A549 (cell line): ENCODE measurements at regions not wholly inside any gene's neighbourhood (a gene's known extent, or its start where the extent isn't known, plus 50 kb on each side); places are given as distances from the start of the nearest gene placed in this dataset.
A peak's percentile ranks its signal among the peaks of the same experiment; 100 is the strongest.

Experiments used
- ATAC-seq, 2 experiments: fragments of 200-7000 bp in 1 of 2; fragments of >200 bp in 1 of 2; cut with Nextera tagmentation in 1 of 2; cut with Tn5 transposase in 1 of 2; 3 replicates each; pipeline versions ENCODE4 v1.8.0 to v1.9.1; 2018 to 2020; ENCODE audit warnings: mild to moderate bottlenecking in 1 of 2, moderate library complexity in 1 of 2
- CTCF ChIA-PET: fragments of 300-600 bp; sonication (Branson Sonifier 250); formaldehyde crosslinking; extraction: SDS; loops from one replicate; lab custom pipeline; 2021; ENCODE audit warnings: antibody characterized with exemption, inconsistent platforms; lab: Yijun Ruan, JAX
- POLR2A ChIA-PET: fragments of 350-600 bp; formaldehyde crosslinking; extraction: SDS; loops from one replicate; lab custom pipeline; 2021; ENCODE audit warnings: antibody characterized with exemption, inconsistent platforms; lab: Yijun Ruan, JAX
- DNase-seq, 2 experiments: peaks; one replicate each; pipeline versions ENCODE4 v3.0.0 to v3.0.0-alpha.2; 2011 to 2016; ENCODE audit warnings: low read depth in 1 of 2, low spot score in 1 of 2
- FAIRE-seq: peaks from 2 replicates; lab custom pipeline; 2011; peaks lifted over from hg19 to GRCh38; lab: Jason Lieb, UNC
- H3K27ac ChIP-seq, 2 experiments: fragments of >200 bp; sonication (Bioruptor Twin); formaldehyde crosslinking; 3 replicates each; pipeline ENCODE4 v1.5.1; 2016 to 2017
- H3K4me1 ChIP-seq: fragments of >200 bp; sonication (Bioruptor Twin); formaldehyde crosslinking; 3 replicates; pipeline ENCODE4 v1.6.1; 2016
- H3K4me2 ChIP-seq: fragments of >200 bp; sonication (Bioruptor Twin); formaldehyde crosslinking; 3 replicates; pipeline ENCODE4 v1.6.1; 2016
- H3K4me3 ChIP-seq: fragments of >200 bp; sonication (Bioruptor Twin); formaldehyde crosslinking; 3 replicates; pipeline ENCODE4 v1.5.1; 2016
- H3K9me3 ChIP-seq: fragments of >200 bp; sonication (Bioruptor Twin); formaldehyde crosslinking; 3 replicates; pipeline ENCODE4 v1.6.1; 2016
- BHLHE40 ChIP-seq: IDR thresholded peaks from 2 replicates; pipeline ENCODE4 v1.6.1; 2012; ENCODE audit warnings: low read depth, low read length, inconsistent platforms
- CBX2 ChIP-seq: fragments of 200-600 bp; sonication (generic); IDR thresholded peaks from 2 replicates; pipeline ENCODE4 v1.6.1; 2016; ENCODE audit warnings: low read depth, mild to moderate bottlenecking, borderline replicate concordance
- CBX8 ChIP-seq: fragments of 200-600 bp; sonication (generic); IDR thresholded peaks from 2 replicates; pipeline ENCODE4 v1.6.1; 2016
- CHD4 ChIP-seq: fragments of 200-600 bp; sonication (generic); IDR thresholded peaks from 2 replicates; pipeline ENCODE4 v1.6.1; 2016; ENCODE audit warnings: antibody characterized with exemption, mild to moderate bottlenecking, borderline replicate concordance
- EP300 ChIP-seq, 2 experiments: fragments of >200 bp; sonication (Bioruptor Twin); formaldehyde crosslinking; IDR thresholded peaks; 2 replicates in 1 of 2; 3 replicates in 1 of 2; pipeline ENCODE4 v1.6.1; 2016 to 2017
- FOXS1 ChIP-seq: fragments of 250-450 bp; sonication (Bioruptor Pico); IDR thresholded peaks from 2 replicates; pipeline ENCODE4 v1.5.0; 2020; ENCODE audit warnings: mild to moderate bottlenecking, moderate library complexity
- HDAC2 ChIP-seq: fragments of 200-600 bp; sonication (generic); IDR thresholded peaks from 2 replicates; pipeline ENCODE4 v1.6.1; 2016
- HOXB5 ChIP-seq: fragments of 250-450 bp; sonication (Bioruptor Pico); IDR thresholded peaks from 2 replicates; pipeline ENCODE4 v1.5.0; 2020; ENCODE audit warnings: mild to moderate bottlenecking, moderate library complexity
- MAFK ChIP-seq: fragments of 450-650 bp; IDR thresholded peaks from 2 replicates; pipeline ENCODE4 v1.6.1; 2014; ENCODE audit not compliant: partially characterized antibody
- MYC ChIP-seq: IDR thresholded peaks from 2 replicates; pipeline ENCODE4 v1.6.1; 2012; ENCODE audit warnings: mild to moderate bottlenecking, inconsistent platforms, low read length, improper control_type of control experiment, borderline replicate concordance
- POLR2A ChIP-seq: IDR thresholded peaks from 2 replicates; pipeline ENCODE4 v1.6.1; 2012; ENCODE audit warnings: mild to moderate bottlenecking, low read length
- POLR2AphosphoS2 ChIP-seq: conservative IDR thresholded peaks from 2 replicates; pipeline ENCODE4 v1.6.1; 2012; ENCODE audit warnings: low read length, improper control_type of control experiment, inconsistent platforms
- RAD21 ChIP-seq, 2 experiments: fragments of >200 bp in 1 of 2; sonication (Bioruptor Twin) in 1 of 2; formaldehyde crosslinking in 1 of 2; IDR thresholded peaks in 1 of 2; conservative IDR thresholded peaks in 1 of 2; 2 replicates in 1 of 2; 3 replicates in 1 of 2; pipeline ENCODE4 v1.6.1; 2012 to 2018; ENCODE audit warnings: inconsistent platforms in 1 of 2
- RARB ChIP-seq: fragments of 250-450 bp; sonication (Bioruptor Pico); IDR thresholded peaks from 2 replicates; pipeline ENCODE4 v1.8.0; 2021; ENCODE audit warnings: mild to moderate bottlenecking, moderate library complexity
- RFX5 ChIP-seq: fragments of 450-650 bp; IDR thresholded peaks from 2 replicates; pipeline ENCODE4 v1.7.1; 2014; ENCODE audit warnings: antibody characterized with exemption, mild to moderate bottlenecking, moderate library complexity
- SMC3 ChIP-seq: fragments of >200 bp; sonication (Bioruptor Twin); formaldehyde crosslinking; IDR thresholded peaks from 3 replicates; pipeline ENCODE4 v1.6.1; 2018; ENCODE audit warnings: inconsistent platforms
- TP53 ChIP-seq: fragments of 250-450 bp; sonication (Bioruptor Pico); IDR thresholded peaks from 2 replicates; pipeline ENCODE4 v1.5.0; 2021; ENCODE audit warnings: mild to moderate bottlenecking, moderate library complexity
- WGBS: methylation state at CpG from one replicate; pipeline ENCODE4 v1.1.6; 2017; ENCODE audit errors: missing lambda C conversion rate; 5-methylcytosine and 5-hydroxymethylcytosine counted together
- TF ChIP-seq, protein P1 (sequence below): fragments of >200 bp; sonication (Bioruptor Twin); formaldehyde crosslinking; IDR thresholded peaks from 3 replicates; pipeline ENCODE4 v1.5.1; 2016
- TF ChIP-seq, protein P2 (sequence below): fragments of >200 bp; sonication (Bioruptor Twin); formaldehyde crosslinking; IDR thresholded peaks from 2 replicates; pipeline ENCODE4 v1.6.1; 2016
- TF ChIP-seq, protein P3 (sequence below): fragments of 150-350 bp; IDR thresholded peaks from 2 replicates; pipeline ENCODE4 v1.6.1; 2014; ENCODE audit warnings: low read depth, mild to moderate bottlenecking, low read length
- TF ChIP-seq, protein P4 (sequence below): fragments of 250-450 bp; sonication (Bioruptor Pico); IDR thresholded peaks from 2 replicates; pipeline ENCODE4 v1.5.0; 2021; ENCODE audit warnings: mild to moderate bottlenecking, moderate library complexity, borderline replicate concordance
- TF ChIP-seq, protein P5 (sequence below): IDR thresholded peaks from 2 replicates; pipeline ENCODE4 v1.6.1; 2012; ENCODE audit warnings: low read depth, borderline replicate concordance
- TF ChIP-seq, protein P6 (sequence below): fragments of 250-450 bp; sonication (Bioruptor Pico); IDR thresholded peaks from 2 replicates; pipeline ENCODE4 v1.5.0; 2020; ENCODE audit warnings: low read depth, mild to moderate bottlenecking, moderate library complexity

DNA sequence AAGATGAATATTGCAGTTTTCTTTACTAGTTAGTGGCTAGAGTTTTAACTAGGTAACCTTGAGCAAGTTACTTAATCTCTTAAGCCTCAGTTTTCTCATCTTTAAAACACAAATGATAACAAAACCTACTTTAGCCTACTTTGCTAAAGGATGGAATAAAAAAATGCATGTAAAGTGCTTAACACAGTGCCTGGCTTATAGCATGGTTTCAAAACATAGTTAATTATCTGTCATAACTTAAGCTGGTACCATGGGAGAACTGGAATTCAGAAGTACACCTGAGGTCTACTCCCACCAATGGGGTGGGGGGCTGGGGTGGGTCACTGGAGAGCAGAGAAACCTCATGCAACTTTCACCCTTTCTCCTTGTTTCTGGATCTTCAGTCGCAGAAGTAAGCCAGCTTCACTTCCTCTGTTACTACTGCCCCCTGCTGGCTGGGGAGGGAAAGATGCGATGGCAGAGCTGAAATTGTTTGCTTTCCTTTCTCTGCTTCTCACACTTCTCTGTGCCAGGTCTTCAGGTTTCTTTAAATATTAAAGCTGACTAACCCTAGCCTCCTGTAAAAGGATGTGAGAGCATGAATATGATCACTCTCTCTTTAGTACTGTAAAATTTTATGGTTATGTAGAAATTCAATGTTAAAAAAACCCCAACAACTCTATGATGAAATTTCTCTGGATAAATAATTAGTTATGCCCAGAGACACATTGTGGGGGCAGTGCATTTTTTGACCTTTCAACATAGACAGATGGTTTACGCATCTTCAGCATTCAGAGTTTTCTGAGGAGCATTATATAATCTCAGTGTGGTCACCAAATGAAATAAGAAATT is 324.2 kb downstream of the HLX start:
- CTCF ChIA-PET: interaction anchor here (0.6 to 4.2 kb wide), 33 partner anchors 11 to 1249 kb away, joined by 3 to 47 read pairs (median 4); partner anchors contain the start of gene HLX
- peaks cover 13% of the 10 kb centered on the region; the same call in 1 of the 3 replicates for H3K4me1 ChIP-seq
- 19% methylated on average over 3 of the region's 3 CpGs for WGBS
- no peaks in the 10 kb centered on the region for H3K9me3 ChIP-seq
- H3K27ac ChIP-seq: peak overlapping the region in 1 of 2 experiments; percentile 34; a peak in 2 of 6 replicates
- DNase-seq (peak; percentile 51 to 72), ATAC-seq (peak; percentile 24 to 82; a peak in 4 of 6 replicates)
- no peak overlapping the region for H3K4me3 ChIP-seq
- TF ChIP-seq RAD21 (conservative IDR thresholded peaks at IDR 0.05 in 1 of 2, IDR thresholded peaks at IDR 0.05 in 1 of 2): peak; percentile 87 to 89
- no peak for TF ChIP-seq MAFK
- no peak for TF ChIP-seq RFX5
- TF ChIP-seq SMC3: peak; percentile 91
- TF ChIP-seq, protein P1, sequence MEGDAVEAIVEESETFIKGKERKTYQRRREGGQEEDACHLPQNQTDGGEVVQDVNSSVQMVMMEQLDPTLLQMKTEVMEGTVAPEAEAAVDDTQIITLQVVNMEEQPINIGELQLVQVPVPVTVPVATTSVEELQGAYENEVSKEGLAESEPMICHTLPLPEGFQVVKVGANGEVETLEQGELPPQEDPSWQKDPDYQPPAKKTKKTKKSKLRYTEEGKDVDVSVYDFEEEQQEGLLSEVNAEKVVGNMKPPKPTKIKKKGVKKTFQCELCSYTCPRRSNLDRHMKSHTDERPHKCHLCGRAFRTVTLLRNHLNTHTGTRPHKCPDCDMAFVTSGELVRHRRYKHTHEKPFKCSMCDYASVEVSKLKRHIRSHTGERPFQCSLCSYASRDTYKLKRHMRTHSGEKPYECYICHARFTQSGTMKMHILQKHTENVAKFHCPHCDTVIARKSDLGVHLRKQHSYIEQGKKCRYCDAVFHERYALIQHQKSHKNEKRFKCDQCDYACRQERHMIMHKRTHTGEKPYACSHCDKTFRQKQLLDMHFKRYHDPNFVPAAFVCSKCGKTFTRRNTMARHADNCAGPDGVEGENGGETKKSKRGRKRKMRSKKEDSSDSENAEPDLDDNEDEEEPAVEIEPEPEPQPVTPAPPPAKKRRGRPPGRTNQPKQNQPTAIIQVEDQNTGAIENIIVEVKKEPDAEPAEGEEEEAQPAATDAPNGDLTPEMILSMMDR: peak; percentile 82
- TF ChIP-seq, all 56 proteins: peak for 3
- FAIRE-seq: peak; percentile 74
- H3K4me2 ChIP-seq: no peak overlapping the region
- POLR2A ChIA-PET: no interaction called here

DNA sequence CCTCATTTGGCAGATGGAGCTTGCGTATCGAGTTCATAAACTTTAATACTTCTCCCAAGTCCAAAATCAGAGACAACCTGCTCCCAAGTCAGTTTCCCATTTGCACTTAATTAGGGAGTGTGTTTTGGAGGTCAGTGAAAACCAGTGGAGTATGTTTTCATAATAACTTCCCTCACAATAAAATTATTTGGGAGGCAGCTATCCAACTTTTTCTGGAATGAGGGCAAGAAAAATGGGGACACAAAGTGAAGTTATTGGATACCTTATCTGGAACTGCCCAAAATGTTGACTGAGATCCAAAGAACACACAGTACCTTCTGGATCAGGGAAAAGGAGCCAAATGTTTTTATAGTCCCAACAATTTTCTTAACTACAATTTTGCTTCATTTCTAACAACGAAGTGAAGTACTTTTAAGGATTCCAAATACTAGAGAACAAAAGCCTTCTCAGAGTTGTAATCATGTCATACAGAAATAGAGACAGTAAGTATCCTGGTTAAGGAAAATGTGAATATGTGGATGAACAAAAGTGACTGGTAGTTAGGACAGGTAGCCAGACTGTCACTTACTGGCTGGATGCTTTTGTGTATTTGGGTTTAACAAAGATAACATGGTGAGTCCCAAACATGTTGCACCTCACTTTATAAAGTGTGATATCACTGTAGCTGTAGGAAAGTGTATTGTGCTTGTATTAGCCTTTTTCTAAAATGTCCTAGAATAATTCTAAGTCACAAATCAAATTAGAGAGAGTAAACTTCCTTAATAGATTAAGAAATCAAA is 325.0 kb downstream of the HLX start:
- Histone ChIP-seq H3K4me3 (no peak overlapping the region), H3K4me1 (peaks cover 13% of the 10 kb centered on the region; the same call in 1 of the 3 replicates), H3K4me2 (no peak overlapping the region), H3K27ac (peak overlapping the region in 1 of 2 experiments; percentile 17; a peak in 1 of 6 replicates), H3K9me3 (no peaks in the 10 kb centered on the region)
- ChIA-PET POLR2A (no interaction called here), CTCF (interaction anchor here (0.6 to 4.2 kb wide), 28 partner anchors 11 to 1248 kb away, joined by 3 to 47 read pairs (median 5); partner anchors contain the start of gene HLX)
- ATAC-seq (no peak), DNase-seq (no peak), FAIRE-seq (no peak)
- WGBS: 83% methylated on average over 3 of the region's 3 CpGs
- TF ChIP-seq RARB (CRISPR knock-in tag): no peak
- no peak for TF ChIP-seq HDAC2
- no peak for TF ChIP-seq BHLHE40
- TF ChIP-seq CHD4: no peak
- TF ChIP-seq CBX2: no peak
- TF ChIP-seq, protein P1: no peak
- no peak for TF ChIP-seq EP300 (IDR thresholded peaks at IDR 0.05)
- no peak for TF ChIP-seq CBX8
- no peak for TF ChIP-seq RAD21 (conservative IDR thresholded peaks at IDR 0.05 in 1 of 2, IDR thresholded peaks at IDR 0.05 in 1 of 2)
- TF ChIP-seq FOXS1 (CRISPR knock-in tag): no peak
- TF ChIP-seq, protein P2, sequence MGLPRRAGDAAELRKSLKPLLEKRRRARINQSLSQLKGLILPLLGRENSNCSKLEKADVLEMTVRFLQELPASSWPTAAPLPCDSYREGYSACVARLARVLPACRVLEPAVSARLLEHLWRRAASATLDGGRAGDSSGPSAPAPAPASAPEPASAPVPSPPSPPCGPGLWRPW: no peak
- TF ChIP-seq, protein P3, sequence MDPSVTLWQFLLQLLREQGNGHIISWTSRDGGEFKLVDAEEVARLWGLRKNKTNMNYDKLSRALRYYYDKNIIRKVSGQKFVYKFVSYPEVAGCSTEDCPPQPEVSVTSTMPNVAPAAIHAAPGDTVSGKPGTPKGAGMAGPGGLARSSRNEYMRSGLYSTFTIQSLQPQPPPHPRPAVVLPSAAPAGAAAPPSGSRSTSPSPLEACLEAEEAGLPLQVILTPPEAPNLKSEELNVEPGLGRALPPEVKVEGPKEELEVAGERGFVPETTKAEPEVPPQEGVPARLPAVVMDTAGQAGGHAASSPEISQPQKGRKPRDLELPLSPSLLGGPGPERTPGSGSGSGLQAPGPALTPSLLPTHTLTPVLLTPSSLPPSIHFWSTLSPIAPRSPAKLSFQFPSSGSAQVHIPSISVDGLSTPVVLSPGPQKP: no peak
- no peak for TF ChIP-seq HOXB5 (CRISPR knock-in tag)
- TF ChIP-seq POLR2AphosphoS2: no peak
- TF ChIP-seq, protein P4, sequence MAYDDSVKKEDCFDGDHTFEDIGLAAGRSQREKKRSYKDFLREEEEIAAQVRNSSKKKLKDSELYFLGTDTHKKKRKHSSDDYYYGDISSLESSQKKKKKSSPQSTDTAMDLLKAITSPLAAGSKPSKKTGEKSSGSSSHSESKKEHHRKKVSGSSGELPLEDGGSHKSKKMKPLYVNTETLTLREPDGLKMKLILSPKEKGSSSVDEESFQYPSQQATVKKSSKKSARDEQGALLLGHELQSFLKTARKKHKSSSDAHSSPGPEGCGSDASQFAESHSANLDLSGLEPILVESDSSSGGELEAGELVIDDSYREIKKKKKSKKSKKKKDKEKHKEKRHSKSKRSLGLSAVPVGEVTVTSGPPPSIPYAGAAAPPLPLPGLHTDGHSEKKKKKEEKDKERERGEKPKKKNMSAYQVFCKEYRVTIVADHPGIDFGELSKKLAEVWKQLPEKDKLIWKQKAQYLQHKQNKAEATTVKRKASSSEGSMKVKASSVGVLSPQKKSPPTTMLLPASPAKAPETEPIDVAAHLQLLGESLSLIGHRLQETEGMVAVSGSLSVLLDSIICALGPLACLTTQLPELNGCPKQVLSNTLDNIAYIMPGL (CRISPR knock-in tag): no peak
- TF ChIP-seq TP53: no peak
- TF ChIP-seq, protein P5, sequence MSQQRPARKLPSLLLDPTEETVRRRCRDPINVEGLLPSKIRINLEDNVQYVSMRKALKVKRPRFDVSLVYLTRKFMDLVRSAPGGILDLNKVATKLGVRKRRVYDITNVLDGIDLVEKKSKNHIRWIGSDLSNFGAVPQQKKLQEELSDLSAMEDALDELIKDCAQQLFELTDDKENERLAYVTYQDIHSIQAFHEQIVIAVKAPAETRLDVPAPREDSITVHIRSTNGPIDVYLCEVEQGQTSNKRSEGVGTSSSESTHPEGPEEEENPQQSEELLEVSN: no peak
- TF ChIP-seq, protein P6, sequence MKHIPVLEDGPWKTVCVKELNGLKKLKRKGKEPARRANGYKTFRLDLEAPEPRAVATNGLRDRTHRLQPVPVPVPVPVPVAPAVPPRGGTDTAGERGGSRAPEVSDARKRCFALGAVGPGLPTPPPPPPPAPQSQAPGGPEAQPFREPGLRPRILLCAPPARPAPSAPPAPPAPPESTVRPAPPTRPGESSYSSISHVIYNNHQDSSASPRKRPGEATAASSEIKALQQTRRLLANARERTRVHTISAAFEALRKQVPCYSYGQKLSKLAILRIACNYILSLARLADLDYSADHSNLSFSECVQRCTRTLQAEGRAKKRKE (CRISPR knock-in tag): no peak
- no peak for TF ChIP-seq POLR2A
- TF ChIP-seq MYC: no peak
- TF ChIP-seq, all 56 proteins: peak for 0
